ENCODE measurements at regions not wholly inside any gene's neighbourhood (a gene's known extent, or its start where the extent isn't known, plus 50 kb on each side); places are given as distances from the start of the nearest gene placed in this dataset.
"Not testable (repeated sequence)": the region's sequence is repeated elsewhere in the genome, so short reads cannot be mapped to it uniquely, and the experiment has no call there.

DNA sequence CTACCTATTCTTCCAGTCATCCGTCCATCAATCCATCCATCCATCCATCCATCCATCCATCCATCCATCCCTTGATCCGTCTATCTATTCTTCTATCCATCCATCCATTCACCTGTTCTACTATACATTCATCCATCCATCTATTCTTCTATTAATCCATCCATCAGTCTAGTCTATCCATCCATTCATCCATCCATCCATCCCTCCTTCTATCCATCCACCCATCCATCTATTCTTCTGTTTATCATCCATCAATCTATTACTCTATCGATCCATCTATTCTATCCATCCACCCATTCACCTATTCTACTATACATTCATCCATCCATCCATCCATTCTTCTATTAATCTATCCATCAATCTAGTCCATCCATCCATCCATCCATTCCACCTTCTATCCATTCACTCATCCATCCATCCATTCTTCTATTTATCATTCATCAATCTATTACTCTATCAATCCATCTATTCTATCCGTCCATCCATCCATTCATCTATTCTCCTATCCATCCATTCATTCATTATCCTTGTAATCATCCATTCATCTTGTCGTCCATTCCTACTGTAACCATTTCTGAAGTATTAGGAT is 110.4 kb upstream of the ZNF516 start:
- WGBS, 2 donors, result 96 to 97% methylated on average over 5 of the region's 5 CpGs

DNA sequence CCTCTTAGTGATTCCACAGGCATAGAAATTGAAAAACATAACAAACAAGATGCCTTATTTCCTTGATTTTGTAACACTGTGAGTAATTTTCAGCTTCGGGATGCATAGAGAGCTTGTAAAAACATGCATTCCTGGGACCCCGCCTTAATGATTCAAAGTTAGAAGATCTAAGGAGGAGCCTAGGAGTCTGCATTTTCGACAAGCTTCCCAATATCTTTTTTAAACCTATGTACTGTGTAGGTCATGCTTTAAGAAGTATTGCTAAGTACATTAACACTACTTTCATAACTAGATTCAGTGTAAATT is 109.8 kb upstream of the ZNF516 start:
- no peak for DNase-seq
- WGBS, 2 donors, result 64 to 67% methylated on average over 3 of the region's 3 CpGs
- no peak for TF ChIP-seq POLR2A (IDR thresholded peaks at IDR 0.05)
- TF ChIP-seq, protein P1, sequence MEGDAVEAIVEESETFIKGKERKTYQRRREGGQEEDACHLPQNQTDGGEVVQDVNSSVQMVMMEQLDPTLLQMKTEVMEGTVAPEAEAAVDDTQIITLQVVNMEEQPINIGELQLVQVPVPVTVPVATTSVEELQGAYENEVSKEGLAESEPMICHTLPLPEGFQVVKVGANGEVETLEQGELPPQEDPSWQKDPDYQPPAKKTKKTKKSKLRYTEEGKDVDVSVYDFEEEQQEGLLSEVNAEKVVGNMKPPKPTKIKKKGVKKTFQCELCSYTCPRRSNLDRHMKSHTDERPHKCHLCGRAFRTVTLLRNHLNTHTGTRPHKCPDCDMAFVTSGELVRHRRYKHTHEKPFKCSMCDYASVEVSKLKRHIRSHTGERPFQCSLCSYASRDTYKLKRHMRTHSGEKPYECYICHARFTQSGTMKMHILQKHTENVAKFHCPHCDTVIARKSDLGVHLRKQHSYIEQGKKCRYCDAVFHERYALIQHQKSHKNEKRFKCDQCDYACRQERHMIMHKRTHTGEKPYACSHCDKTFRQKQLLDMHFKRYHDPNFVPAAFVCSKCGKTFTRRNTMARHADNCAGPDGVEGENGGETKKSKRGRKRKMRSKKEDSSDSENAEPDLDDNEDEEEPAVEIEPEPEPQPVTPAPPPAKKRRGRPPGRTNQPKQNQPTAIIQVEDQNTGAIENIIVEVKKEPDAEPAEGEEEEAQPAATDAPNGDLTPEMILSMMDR (IDR thresholded peaks at IDR 0.05), result no peak
- no peaks in the 10 kb centered on the region for H3K27me3 ChIP-seq
- no peaks in the 10 kb centered on the region for H3K4me1 ChIP-seq
- H3K27ac ChIP-seq, result no peak overlapping the region
- intact Hi-C loops (cut with DNase I), result no loop called here
- H3K4me3 ChIP-seq (replicated peaks in 1 of 3), result no peak overlapping the region
- no peaks in the 10 kb centered on the region for H3K9me3 ChIP-seq
- no peaks in the 10 kb centered on the region for H3K36me3 ChIP-seq

More for the DNA sequence above, 110.4 kb upstream of the ZNF516 start:
- TF ChIP-seq, protein P1 (IDR thresholded peaks at IDR 0.05), result no peak
- TF ChIP-seq POLR2A (IDR thresholded peaks at IDR 0.05), result no peak
- Histone ChIP-seq H3K27me3 (no peaks in the 10 kb centered on the region), H3K36me3 (no peaks in the 10 kb centered on the region), H3K27ac (no peak overlapping the region), H3K9me3 (no peaks in the 10 kb centered on the region), H3K4me3 (replicated peaks in 1 of 3) (no peak overlapping the region), H3K4me1 (no peaks in the 10 kb centered on the region)
- DNase-seq, result no peak
- intact Hi-C loops (cut with DNase I), result no loop called here

DNA sequence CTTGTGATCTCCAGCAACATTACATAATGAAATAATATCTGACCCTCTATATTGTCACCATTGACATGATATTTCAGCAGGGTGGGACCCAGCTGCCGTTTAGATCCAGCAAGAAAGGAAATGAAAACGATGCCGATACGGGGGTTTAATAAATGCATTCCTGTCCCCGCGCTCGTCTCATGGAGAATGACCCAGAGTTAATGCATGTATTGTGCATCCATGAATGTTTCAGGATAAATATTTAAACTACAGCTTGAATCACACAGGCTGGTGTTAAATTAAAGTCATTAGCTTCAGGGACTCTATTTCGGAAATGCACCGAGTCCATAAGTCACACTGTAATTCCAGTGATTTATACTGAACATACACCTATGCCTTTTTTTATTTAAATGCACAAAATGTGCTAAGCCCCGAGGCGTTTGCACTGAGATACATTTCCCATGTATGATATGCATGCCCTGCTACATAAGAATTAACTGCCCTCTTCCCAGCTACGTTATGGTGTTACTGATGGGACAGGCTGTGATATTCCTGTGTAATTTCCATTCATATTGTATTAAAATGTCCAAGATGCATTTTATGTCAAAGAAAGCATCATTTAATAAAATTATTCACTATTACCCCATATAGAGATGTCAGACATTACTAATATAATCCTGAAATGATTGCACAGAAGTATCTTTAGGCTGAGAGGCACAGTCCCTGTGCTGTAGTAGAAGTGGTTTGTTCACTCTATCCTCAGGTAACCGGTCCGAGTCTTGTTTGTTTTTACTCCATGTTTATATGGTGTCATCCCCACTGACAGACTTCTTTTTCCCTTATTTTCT is 109.3 kb upstream of the ZNF516 start:
- no peak for DNase-seq
- Histone ChIP-seq H3K36me3 (no peaks in the 10 kb centered on the region), H3K9me3 (no peaks in the 10 kb centered on the region), H3K4me1 (no peaks in the 10 kb centered on the region), H3K4me3 (replicated peaks in 1 of 3) (no peak overlapping the region), H3K27me3 (no peaks in the 10 kb centered on the region), H3K27ac (no peak overlapping the region)
- TF ChIP-seq, protein P1 (IDR thresholded peaks at IDR 0.05), result no peak
- no peak for TF ChIP-seq POLR2A (IDR thresholded peaks at IDR 0.05)
- intact Hi-C loops (cut with DNase I), result no loop called here
- 79 to 82% methylated on average over 14 of the region's 14 CpGs for WGBS, 2 donors

DNA sequence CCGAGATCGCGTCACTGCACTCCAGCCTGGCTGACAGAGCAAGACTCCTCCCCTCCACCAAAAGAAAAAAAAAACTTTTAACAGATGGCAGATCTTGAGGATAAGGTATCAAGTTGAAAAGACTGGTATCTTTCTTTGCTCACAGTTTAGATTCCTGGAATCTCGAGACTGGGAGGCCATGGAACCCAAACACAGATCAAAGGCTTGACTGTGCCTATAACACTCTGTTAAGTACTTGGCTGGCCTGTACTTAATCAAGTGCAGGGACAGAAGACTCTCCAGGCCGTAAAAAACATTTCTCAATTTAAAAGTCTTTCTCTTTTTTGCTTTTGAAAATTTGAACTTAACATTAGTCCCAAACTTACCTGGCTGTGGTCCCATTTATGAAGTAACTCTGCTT is 107.1 kb upstream of the ZNF516 start:
- no peak for TF ChIP-seq POLR2A (IDR thresholded peaks at IDR 0.05)
- TF ChIP-seq, protein P1 (IDR thresholded peaks at IDR 0.05), result no peak
- Histone ChIP-seq H3K27ac (no peak overlapping the region), H3K27me3 (no peaks in the 10 kb centered on the region), H3K4me1 (no peaks in the 10 kb centered on the region), H3K9me3 (no peaks in the 10 kb centered on the region), H3K36me3 (no peaks in the 10 kb centered on the region), H3K4me3 (replicated peaks in 1 of 3) (no peak overlapping the region)
- DNase-seq, result no peak
- WGBS, 2 donors, result 50 to 58% methylated on average over 5 of the region's 5 CpGs
- intact Hi-C loops (cut with DNase I), result no loop called here

DNA sequence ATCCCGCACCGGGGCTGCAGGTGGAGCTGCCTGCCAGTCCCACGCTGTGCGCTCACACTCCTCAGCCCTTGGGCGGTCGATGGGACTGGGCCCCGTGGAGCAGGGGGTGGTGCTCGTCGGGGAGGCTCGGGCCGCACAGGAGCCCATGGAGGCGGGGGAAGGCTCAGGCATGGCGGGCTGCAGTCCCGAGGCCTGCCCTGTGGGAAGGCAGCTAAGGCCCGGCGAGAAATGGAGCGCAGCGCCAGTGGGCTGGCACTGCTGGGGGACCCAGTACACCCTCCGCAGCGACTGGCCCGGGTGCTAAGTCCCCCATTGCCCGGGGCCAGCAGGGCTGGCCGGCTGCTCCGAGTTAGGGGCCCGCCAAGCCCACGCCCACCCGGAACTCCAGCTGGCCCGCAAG is 105.0 kb upstream of the ZNF516 start:
- H3K9me3 ChIP-seq; intact Hi-C loops (cut with DNase I); H3K27ac ChIP-seq; H3K4me1 ChIP-seq; H3K27me3 ChIP-seq; H3K4me3 ChIP-seq (replicated peaks in 1 of 3); H3K36me3 ChIP-seq; DNase-seq: not testable (repeated sequence)
- 97 to 100% methylated on average over 10 to 11 of the region's 28 CpGs for WGBS, 2 donors

Measured in thyroid gland (tissue), 4 donors.